CD4-positive, CD25-positive, alpha-beta regulatory T cell (primary cell): ENCODE measurements at regions not wholly inside any gene's neighbourhood (a gene's known extent, or its start where the extent isn't known, plus 50 kb on each side); places are given as distances from the start of the nearest gene placed in this dataset.

Source experiments
- ATAC-seq, 2 donors: fragments of 150-1000 bp; cut with Tn5 transposase; one replicate each; pipeline ENCODE4 v1.10.0; 2021; ENCODE audit warnings: low read depth in 2 of 2, moderate number of reproducible peaks in 2 of 2, moderate library complexity in 1 of 2
- DNase-seq, 3 donors: peaks; one replicate each; pipeline versions ENCODE4 v3.0.0 to v3.0.0-alpha.2; 2012 to 2022; ENCODE audit warnings: mixed read lengths in 1 of 3
- H3K27ac ChIP-seq: one replicate; pipeline ENCODE4 v1.7.0; 2013; ENCODE audit warnings: mild to moderate bottlenecking, low read length; ENCODE audit not compliant: insufficient read depth, poor library complexity, severe bottlenecking
- H3K27me3 ChIP-seq: one replicate; pipeline ENCODE4 v1.7.0; 2013; ENCODE audit warnings: low read length; ENCODE audit not compliant: control insufficient read depth, insufficient read depth
- H3K36me3 ChIP-seq: one replicate; pipeline ENCODE4 v1.7.0; 2013; ENCODE audit warnings: mild to moderate bottlenecking, low read length, moderate library complexity; ENCODE audit not compliant: control insufficient read depth, insufficient read depth
- H3K4me1 ChIP-seq: 2 replicates; pipeline ENCODE4 v1.7.0; 2013; ENCODE audit warnings: mild to moderate bottlenecking, low read length; ENCODE audit not compliant: insufficient read depth, control insufficient read depth, poor library complexity, severe bottlenecking
- H3K4me3 ChIP-seq: one replicate; pipeline ENCODE4 v1.7.0; 2013; ENCODE audit warnings: low read depth, mild to moderate bottlenecking, low read length, moderate library complexity
- H3K9me3 ChIP-seq, 2 experiments: 1 replicate in 1 of 2; 2 replicates in 1 of 2; pipeline ENCODE4 v1.7.0; 2013; ENCODE audit warnings: low read length in 2 of 2, mild to moderate bottlenecking in 1 of 2, moderate library complexity in 1 of 2; ENCODE audit not compliant: control insufficient read depth in 2 of 2
- H3K27ac Mint-ChIP-seq, 3 donors: one replicate each; pipeline ENCODE4 v1.8.0; 2020 to 2022; ENCODE audit warnings: mild to moderate bottlenecking in 3 of 3, mixed read lengths in 3 of 3, moderate library complexity in 2 of 3
- H3K27me3 Mint-ChIP-seq: one replicate; pipeline ENCODE4 v1.8.0; 2022; ENCODE audit warnings: mild to moderate bottlenecking, mixed read lengths
- H3K36me3 Mint-ChIP-seq: one replicate; pipeline ENCODE4 v1.8.0; 2020; ENCODE audit warnings: mixed read lengths
- H3K4me1 Mint-ChIP-seq, 4 donors: one replicate each; pipeline ENCODE4 v1.8.0; 2020 to 2022; ENCODE audit warnings: mixed read lengths in 4 of 4, mild to moderate bottlenecking in 1 of 4
- H3K4me3 Mint-ChIP-seq, 4 donors: one replicate each; pipeline ENCODE4 v1.8.0; 2020 to 2022; ENCODE audit warnings: mild to moderate bottlenecking in 4 of 4, mixed read lengths in 4 of 4, moderate library complexity in 3 of 4
- H3K9me3 Mint-ChIP-seq, 7 donors: one replicate each; pipeline ENCODE4 v1.8.0; 2020 to 2022; ENCODE audit warnings: mixed read lengths in 7 of 7, mild to moderate bottlenecking in 3 of 7, moderate library complexity in 2 of 7

GRCh38 chr6:48744948-48745347 is 634.0 kb upstream of the PTCHD4 start:
- Mint-ChIP-seq H3K4me3 (no peak overlapping the region), H3K36me3 (no peaks in the 10 kb centered on the region), H3K27ac (no peak overlapping the region), H3K4me1 (no peaks in the 10 kb centered on the region), H3K9me3 (peaks cover 0 to 21% (median 5%) of the 10 kb centered on the region in 7 donors), H3K27me3 (no peaks in the 10 kb centered on the region)
- Histone ChIP-seq H3K27ac (no peak overlapping the region), H3K4me3 (no peak overlapping the region), H3K27me3 (no peaks in the 10 kb centered on the region), H3K4me1 (no peaks in the 10 kb centered on the region), H3K36me3 (no peaks in the 10 kb centered on the region), H3K9me3 (no peaks in the 10 kb centered on the region)
- no peak for ATAC-seq
- no peak for DNase-seq

- H3K4me1 ChIP-seq, result no peaks in the 10 kb centered on the region
- no peak overlapping the region for H3K4me3 Mint-ChIP-seq
- DNase-seq, result no peak
Observed at GRCh38 chr6:48743738-48744137, 632.7 kb upstream of the PTCHD4 start.

GRCh38 chr6:48736501-48737206 is 625.7 kb upstream of the PTCHD4 start:
- no peaks in the 10 kb centered on the region for H3K36me3 Mint-ChIP-seq
- no peaks in the 10 kb centered on the region for H3K4me1 Mint-ChIP-seq
- peaks cover 0 to 13% (median 9%) of the 10 kb centered on the region in 7 donors for H3K9me3 Mint-ChIP-seq
- no peaks in the 10 kb centered on the region for H3K27me3 ChIP-seq
- H3K27ac Mint-ChIP-seq, result no peak overlapping the region
- H3K9me3 ChIP-seq, result no peaks in the 10 kb centered on the region
- no peak overlapping the region for H3K27ac ChIP-seq
- no peak for DNase-seq
- ATAC-seq, result no peak
- H3K4me3 ChIP-seq, result no peak overlapping the region
- H3K4me1 ChIP-seq, result no peaks in the 10 kb centered on the region
- no peaks in the 10 kb centered on the region for H3K36me3 ChIP-seq
- no peaks in the 10 kb centered on the region for H3K27me3 Mint-ChIP-seq
- no peak overlapping the region for H3K4me3 Mint-ChIP-seq

More at GRCh38 chr6:48743738-48744137, 632.7 kb upstream of the PTCHD4 start:
- Histone ChIP-seq H3K27me3 (no peaks in the 10 kb centered on the region), H3K4me3 (no peak overlapping the region), H3K27ac (no peak overlapping the region), H3K36me3 (no peaks in the 10 kb centered on the region), H3K9me3 (no peaks in the 10 kb centered on the region)
- H3K27ac Mint-ChIP-seq, result no peak overlapping the region
- no peak for ATAC-seq
- H3K27me3 Mint-ChIP-seq, result no peaks in the 10 kb centered on the region
- no peaks in the 10 kb centered on the region for H3K4me1 Mint-ChIP-seq
- H3K9me3 Mint-ChIP-seq, result peaks cover 0 to 19% (median 5%) of the 10 kb centered on the region in 7 donors
- H3K36me3 Mint-ChIP-seq, result no peaks in the 10 kb centered on the region

GRCh38 chr6:48735846-48736245 is 624.8 kb upstream of the PTCHD4 start:
- Mint-ChIP-seq H3K27ac (no peak overlapping the region), H3K9me3 (peaks cover 0 to 15% (median 9%) of the 10 kb centered on the region in 7 donors), H3K4me1 (no peaks in the 10 kb centered on the region), H3K27me3 (no peaks in the 10 kb centered on the region), H3K4me3 (no peak overlapping the region), H3K36me3 (no peaks in the 10 kb centered on the region)
- no peaks in the 10 kb centered on the region for H3K27me3 ChIP-seq
- no peak for DNase-seq
- H3K9me3 ChIP-seq, result no peaks in the 10 kb centered on the region
- H3K4me1 ChIP-seq, result no peaks in the 10 kb centered on the region
- H3K27ac ChIP-seq, result no peak overlapping the region
- no peak overlapping the region for H3K4me3 ChIP-seq
- no peaks in the 10 kb centered on the region for H3K36me3 ChIP-seq
- ATAC-seq, result no peak

GRCh38 chr6:48733581-48733980 is 622.6 kb upstream of the PTCHD4 start:
- no peaks in the 10 kb centered on the region for H3K4me1 ChIP-seq
- H3K9me3 ChIP-seq, result peaks cover 0 to 8% of the 10 kb centered on the region in 2 experiments
- ATAC-seq, result no peak
- no peak overlapping the region for H3K4me3 Mint-ChIP-seq
- H3K27me3 ChIP-seq, result no peaks in the 10 kb centered on the region
- peaks cover 0 to 20% (median 12%) of the 10 kb centered on the region in 7 donors for H3K9me3 Mint-ChIP-seq
- no peaks in the 10 kb centered on the region for H3K4me1 Mint-ChIP-seq
- no peaks in the 10 kb centered on the region for H3K36me3 Mint-ChIP-seq
- no peak for DNase-seq
- H3K36me3 ChIP-seq, result no peaks in the 10 kb centered on the region
- H3K27ac Mint-ChIP-seq, result no peak overlapping the region
- no peaks in the 10 kb centered on the region for H3K27me3 Mint-ChIP-seq
- no peak overlapping the region for H3K27ac ChIP-seq
- no peak overlapping the region for H3K4me3 ChIP-seq

- no peaks in the 10 kb centered on the region for H3K36me3 Mint-ChIP-seq
- no peak for DNase-seq
- H3K27me3 ChIP-seq, result no peaks in the 10 kb centered on the region
- no peaks in the 10 kb centered on the region for H3K9me3 ChIP-seq
- ATAC-seq, result no peak
- H3K27ac ChIP-seq, result no peak overlapping the region
- H3K9me3 Mint-ChIP-seq, result peaks cover 0 to 25% (median 4%) of the 10 kb centered on the region in 7 donors
- H3K4me3 Mint-ChIP-seq, result no peak overlapping the region
- H3K4me3 ChIP-seq, result no peak overlapping the region
- H3K4me1 ChIP-seq, result no peaks in the 10 kb centered on the region
- no peak overlapping the region for H3K27ac Mint-ChIP-seq
- H3K27me3 Mint-ChIP-seq, result no peaks in the 10 kb centered on the region
- no peaks in the 10 kb centered on the region for H3K4me1 Mint-ChIP-seq
- H3K36me3 ChIP-seq, result no peaks in the 10 kb centered on the region
Observed at GRCh38 chr6:48714699-48715098, 603.7 kb upstream of the PTCHD4 start.

GRCh38 chr6:48714250-48714649 is 603.3 kb upstream of the PTCHD4 start:
- no peak for ATAC-seq
- Histone ChIP-seq H3K9me3 (no peaks in the 10 kb centered on the region), H3K36me3 (no peaks in the 10 kb centered on the region), H3K27me3 (no peaks in the 10 kb centered on the region), H3K27ac (no peak overlapping the region), H3K4me1 (no peaks in the 10 kb centered on the region), H3K4me3 (no peak overlapping the region)
- H3K36me3 Mint-ChIP-seq, result no peaks in the 10 kb centered on the region
- no peak for DNase-seq
- no peaks in the 10 kb centered on the region for H3K4me1 Mint-ChIP-seq
- H3K27ac Mint-ChIP-seq, result no peak overlapping the region
- no peak overlapping the region for H3K4me3 Mint-ChIP-seq
- no peaks in the 10 kb centered on the region for H3K27me3 Mint-ChIP-seq
- peaks cover 0 to 24% (median 3%) of the 10 kb centered on the region in 7 donors for H3K9me3 Mint-ChIP-seq

- DNase-seq, result no peak
- no peaks in the 10 kb centered on the region for H3K27me3 ChIP-seq
- H3K9me3 ChIP-seq, result no peaks in the 10 kb centered on the region
- H3K27ac Mint-ChIP-seq, result no peak overlapping the region
- H3K27me3 Mint-ChIP-seq, result no peaks in the 10 kb centered on the region
- no peak overlapping the region for H3K4me3 ChIP-seq
- no peaks in the 10 kb centered on the region for H3K36me3 ChIP-seq
- H3K4me3 Mint-ChIP-seq, result no peak overlapping the region
- H3K36me3 Mint-ChIP-seq, result no peaks in the 10 kb centered on the region
- H3K4me1 Mint-ChIP-seq, result no peaks in the 10 kb centered on the region
- H3K4me1 ChIP-seq, result no peaks in the 10 kb centered on the region
- ATAC-seq, result no peak
- no peak overlapping the region for H3K27ac ChIP-seq
- peaks cover 0 to 24% (median 3%) of the 10 kb centered on the region in 7 donors for H3K9me3 Mint-ChIP-seq
Observed at GRCh38 chr6:48713612-48714011, 602.6 kb upstream of the PTCHD4 start.
